ENCODE measurements at regions not wholly inside any gene's neighbourhood (a gene's known extent, or its start where the extent isn't known, plus 50 kb on each side); places are given as distances from the start of the nearest gene placed in this dataset.

DNA sequence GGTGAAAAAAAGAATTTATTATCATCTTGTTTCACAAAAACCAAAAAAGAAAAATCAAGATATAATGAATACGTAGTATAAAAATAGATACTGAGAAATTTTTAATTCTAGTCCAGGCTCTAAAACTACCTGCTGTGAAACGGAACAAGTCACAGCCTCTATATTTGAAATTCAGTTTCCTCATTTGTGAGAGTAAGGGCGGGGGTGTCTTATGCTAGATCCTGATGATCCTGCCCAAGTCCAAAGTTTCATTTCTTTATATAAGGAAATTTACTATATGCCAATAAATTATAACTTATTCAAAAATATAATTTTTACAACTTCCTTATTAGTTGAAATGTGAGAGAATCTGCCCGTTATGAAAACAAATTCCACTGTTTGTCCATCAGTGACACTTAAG, 385.7 kb downstream of the CGGBP1 start:
- TF ChIP-seq CTCF (conservative IDR thresholded peaks at IDR 0.05; ENCODE audit: low read depth, low read length), result no peak
- no peak for TF ChIP-seq EZH2 (IDR thresholded peaks at IDR 0.05; ENCODE audit: borderline replicate concordance, low read depth, low read length, poor library complexity, severe bottlenecking)
